GM12865 (cell line): ENCODE measurements at regions not wholly inside any gene's neighbourhood (a gene's known extent, or its start where the extent isn't known, plus 50 kb on each side); places are given as distances from the start of the nearest gene placed in this dataset.

Experiments
- DNase-seq: peaks from one replicate; pipeline ENCODE4 v3.0.0; 2010; ENCODE audit warnings: low read depth
- H3K4me3 ChIP-seq: 2 replicates; pipeline ENCODE4 v1.5.1; 2011; ENCODE audit warnings: mild to moderate bottlenecking, low read depth, low read length, control low read depth
- TF ChIP-seq, protein P1 (sequence below): IDR thresholded peaks from 2 replicates; pipeline ENCODE4 v1.5.1; 2011; ENCODE audit warnings: low read length, control low read depth, low read depth, inconsistent platforms; ENCODE audit not compliant: insufficient read depth; ENCODE audit errors: missing control alignments

DNA sequence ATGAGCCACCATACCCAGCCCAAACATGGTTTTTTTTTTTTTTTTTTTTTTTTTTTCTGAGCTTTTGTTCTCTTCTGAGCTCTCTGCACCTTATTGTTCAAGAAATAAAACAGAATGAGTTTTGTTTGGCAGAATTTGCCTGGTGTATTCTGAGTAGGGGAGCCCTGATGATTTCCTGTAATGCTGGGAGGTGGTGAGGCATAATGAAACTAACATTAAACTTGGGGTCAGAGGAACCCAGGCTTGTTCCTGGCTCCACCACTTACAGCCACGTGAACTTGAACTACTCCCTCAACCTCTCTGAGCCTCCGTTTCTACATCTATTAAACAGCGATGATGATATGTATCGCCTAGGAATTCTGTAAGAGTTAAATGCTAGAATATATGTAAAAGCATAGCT, 276.3 kb upstream of the CRY1 start:
- H3K4me3 ChIP-seq: no peak overlapping the region
- TF ChIP-seq, protein P1, sequence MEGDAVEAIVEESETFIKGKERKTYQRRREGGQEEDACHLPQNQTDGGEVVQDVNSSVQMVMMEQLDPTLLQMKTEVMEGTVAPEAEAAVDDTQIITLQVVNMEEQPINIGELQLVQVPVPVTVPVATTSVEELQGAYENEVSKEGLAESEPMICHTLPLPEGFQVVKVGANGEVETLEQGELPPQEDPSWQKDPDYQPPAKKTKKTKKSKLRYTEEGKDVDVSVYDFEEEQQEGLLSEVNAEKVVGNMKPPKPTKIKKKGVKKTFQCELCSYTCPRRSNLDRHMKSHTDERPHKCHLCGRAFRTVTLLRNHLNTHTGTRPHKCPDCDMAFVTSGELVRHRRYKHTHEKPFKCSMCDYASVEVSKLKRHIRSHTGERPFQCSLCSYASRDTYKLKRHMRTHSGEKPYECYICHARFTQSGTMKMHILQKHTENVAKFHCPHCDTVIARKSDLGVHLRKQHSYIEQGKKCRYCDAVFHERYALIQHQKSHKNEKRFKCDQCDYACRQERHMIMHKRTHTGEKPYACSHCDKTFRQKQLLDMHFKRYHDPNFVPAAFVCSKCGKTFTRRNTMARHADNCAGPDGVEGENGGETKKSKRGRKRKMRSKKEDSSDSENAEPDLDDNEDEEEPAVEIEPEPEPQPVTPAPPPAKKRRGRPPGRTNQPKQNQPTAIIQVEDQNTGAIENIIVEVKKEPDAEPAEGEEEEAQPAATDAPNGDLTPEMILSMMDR: no peak

DNA sequence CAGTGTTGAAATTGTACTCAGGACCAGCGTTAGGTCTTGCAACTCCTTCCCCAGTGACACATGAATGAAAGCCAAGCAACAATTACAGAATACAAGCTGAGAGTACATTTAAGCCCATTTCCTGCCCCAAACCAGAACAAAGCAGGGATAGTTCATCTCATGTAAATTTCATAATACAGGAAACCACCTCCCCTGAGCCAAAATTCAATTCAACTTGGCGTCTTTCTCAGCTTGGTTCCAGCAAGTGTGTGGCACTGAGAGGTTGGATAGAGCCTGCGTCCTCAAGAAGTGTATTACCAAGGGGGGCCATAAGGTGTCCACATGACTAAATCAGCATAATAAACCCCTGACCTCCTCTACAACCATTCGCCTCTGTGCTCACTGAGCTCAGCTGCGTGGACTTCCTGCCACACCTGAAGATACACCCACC, 278.9 kb upstream of the CRY1 start:
- TF ChIP-seq, protein P1: no peak
- no peak overlapping the region for H3K4me3 ChIP-seq
- DNase-seq: peak; percentile 5

More for the DNA sequence above, 276.3 kb upstream of the CRY1 start:
- peak; percentile 16 for DNase-seq

DNA sequence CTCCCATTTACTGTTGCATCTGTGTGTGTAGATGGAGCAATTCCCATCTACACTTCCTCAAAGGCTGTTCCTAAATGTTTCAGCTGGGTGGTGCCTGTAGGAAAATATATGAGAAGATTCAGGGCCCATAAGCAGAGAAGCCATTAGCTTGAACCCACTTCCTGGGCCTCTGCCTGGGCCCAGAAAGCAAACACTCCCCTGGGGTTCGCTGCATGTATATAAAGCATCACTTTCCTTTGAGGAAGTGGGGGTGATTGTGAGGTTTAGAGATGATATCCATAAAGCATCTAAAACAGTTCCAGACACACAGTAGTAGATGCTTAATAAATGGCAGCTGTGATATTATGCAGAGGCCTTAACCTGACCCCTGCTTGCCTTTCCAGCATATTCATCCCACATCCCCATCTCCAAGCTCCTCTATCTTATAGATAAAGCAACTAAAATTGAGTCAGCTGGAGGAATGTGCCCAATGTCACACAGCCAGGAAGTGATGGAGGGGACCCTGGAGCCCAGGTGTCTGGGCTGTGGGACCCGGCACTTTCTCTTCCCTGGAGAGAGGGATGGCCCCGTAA, 280.0 kb upstream of the CRY1 start:
- no peak for DNase-seq
- no peak overlapping the region for H3K4me3 ChIP-seq
- TF ChIP-seq, protein P1: no peak

DNA sequence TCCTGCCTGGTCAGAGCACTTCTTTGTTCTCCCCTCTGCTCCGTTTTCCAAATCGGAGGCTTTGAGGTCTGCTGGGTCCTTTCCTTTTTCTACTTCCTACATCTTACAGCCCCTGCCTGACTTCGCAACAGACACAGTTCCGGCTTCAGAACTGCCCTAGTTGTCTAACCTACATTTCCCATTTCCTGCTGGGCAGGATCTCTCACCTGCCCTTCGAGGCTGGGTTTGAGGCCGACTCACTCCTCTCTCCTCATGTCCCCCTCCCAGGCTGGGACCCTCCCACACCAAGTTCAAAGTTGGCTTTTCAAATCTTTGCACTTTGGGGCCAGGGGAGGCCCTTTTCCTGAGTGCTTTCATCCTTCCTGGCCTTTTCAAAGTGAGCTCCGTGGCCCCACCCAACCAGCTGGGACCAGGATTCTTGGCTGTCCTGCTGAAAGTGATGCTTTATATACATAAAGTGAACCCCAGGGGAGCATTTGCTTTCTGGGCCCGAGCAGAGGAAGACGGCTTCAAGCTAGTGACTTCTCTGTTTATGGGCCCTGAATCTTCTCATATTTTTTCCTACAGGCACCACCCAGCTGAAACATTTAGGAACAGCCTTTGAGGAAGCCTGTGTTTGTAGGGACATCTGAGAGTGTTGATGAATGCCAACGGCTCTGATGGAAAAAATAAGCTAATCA, 281.0 kb upstream of the CRY1 start:
- TF ChIP-seq, protein P1: no peak
- DNase-seq: no peak
- no peak overlapping the region for H3K4me3 ChIP-seq

DNA sequence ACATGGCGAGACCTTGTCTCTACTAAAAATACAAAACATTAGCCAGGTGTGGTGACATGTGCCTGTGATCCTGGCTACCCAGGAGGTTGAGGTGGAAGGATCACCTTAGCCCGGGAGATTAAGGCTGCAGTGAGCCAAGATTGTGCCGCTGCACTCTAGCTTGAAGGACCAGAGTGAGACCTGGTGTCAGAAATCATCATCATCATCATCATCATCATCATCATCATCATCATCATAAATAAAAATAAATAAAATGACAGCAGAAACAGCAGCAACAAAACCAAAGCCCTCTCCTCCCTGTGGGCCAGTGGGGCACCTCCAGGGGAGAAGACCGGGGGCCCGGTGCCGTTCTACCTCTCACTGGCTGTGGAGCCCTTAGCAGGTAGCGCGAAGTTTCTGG, 281.9 kb upstream of the CRY1 start:
- no peak for DNase-seq
- TF ChIP-seq, protein P1: no peak
- H3K4me3 ChIP-seq: no peak overlapping the region

DNA sequence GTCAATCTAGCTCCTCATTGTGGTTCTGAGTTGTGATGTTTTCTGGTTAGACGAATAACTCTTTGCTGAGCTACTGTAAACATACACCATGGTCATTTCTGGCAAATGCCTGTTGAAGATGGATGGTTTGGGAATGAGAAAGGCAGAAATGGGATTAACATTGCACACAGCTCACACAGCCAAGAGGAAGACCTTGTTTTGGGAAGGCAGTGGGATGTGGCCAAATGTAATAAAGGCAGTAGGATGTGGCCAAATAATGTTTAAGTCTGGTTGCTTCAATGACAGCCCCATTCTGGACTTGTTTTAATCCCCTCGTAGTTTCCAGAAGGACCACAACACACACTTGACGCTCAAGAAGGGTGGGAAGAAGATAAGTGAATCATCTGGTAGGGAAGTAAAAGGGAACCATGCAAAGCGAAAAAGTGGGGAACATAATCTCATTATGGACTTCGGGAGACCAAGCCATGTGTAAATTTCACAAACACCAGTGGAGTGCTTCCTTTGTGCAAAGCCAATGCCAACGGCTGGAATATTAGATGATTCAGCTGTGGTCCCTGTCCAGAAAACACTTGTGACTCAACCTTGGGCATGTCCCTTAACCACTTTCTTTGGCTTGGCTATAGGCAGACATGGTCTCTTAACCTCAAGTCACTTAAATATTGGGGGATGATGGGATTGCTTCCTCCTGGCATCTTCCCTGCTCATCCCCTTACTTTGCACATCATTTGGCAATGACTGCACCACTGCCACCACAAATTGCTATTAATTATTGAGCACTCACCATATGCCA, 284.4 kb upstream of the CRY1 start:
- DNase-seq: no peak
- TF ChIP-seq, protein P1: no peak

More for the DNA sequence above, 284.4 kb upstream of the CRY1 start:
- no peak overlapping the region for H3K4me3 ChIP-seq
